ENCODE measurements at regions not wholly inside any gene's neighbourhood (a gene's known extent, or its start where the extent isn't known, plus 50 kb on each side); places are given as distances from the start of the nearest gene placed in this dataset.

DNA sequence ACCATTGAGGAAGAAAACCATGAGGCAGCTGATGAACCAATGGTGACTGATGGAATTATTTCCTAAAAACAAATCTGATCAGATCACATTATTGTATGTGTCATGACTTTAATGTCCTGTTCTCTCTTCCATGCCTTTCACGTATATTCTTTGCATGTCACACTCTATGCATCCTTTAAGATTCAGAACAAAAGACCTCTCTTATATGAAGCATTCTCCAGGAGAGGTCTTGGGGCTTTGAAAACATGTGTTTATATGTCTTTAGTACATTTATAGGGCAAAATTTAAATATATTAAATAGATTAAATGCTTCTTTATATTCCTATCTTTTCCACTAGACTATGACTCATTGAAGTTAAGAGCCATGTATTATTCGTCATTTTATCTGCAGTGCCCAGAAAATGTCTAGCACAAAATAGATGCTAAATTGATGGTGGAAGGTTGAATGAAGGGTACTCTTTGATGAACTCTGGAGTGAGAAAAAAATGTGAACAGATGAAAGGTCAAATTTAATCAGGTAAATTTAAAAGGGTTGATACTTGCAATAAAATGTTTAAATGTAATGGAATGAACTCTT lies 196.3 kb downstream of the PSAT1 start:
- DNase-seq, result no peak

DNA sequence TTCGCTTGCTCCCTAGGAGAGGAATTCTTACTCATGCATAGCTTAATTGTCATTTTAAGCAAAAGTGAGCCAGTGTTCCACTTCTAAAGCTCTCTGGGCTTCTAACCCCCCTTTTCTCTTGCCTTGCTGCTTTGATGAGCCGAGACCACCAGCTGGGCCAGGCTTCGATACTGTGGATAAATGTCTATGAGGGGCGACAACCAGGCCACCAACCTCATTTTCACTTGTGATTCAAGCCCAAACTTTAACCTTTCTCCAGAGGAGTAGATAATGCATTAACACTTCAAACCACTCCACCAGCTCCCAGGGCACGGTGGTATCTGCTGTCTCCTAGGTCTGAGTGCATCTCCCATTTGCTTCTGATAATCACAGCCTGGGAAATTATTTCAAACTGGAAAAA lies 205.6 kb downstream of the PSAT1 start:
- no peak for DNase-seq

- no peak for DNase-seq
These were observed 208.6 kb downstream of the PSAT1 start for GRCh38 chr9:78505546-78505945.

- no peak for DNase-seq
These were observed 210.1 kb downstream of the PSAT1 start for GRCh38 chr9:78507037-78507436.

DNA sequence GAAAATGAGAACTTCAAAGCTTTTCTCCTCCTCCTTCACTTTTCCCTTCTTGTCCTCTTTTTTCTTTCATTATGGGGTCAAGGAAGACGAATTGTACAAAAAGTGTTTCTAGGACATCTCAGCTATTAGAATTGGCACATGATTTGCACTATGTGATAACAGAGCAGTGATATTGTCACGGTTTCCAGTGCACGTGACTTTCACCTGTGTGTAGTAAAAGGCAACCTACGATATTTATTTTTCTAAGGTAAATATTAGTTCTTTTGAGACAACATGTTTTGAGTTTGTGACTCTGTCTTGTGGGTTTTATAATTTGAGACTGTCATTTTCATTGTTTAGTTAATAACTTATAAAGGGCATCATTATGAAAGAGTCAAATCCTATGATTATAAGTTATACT lies 213.1 kb downstream of the PSAT1 start:
- no peak for DNase-seq

GRCh38 chr9:78515108-78515507 lies 218.2 kb downstream of the PSAT1 start:
- DNase-seq, result no peak

- DNase-seq, result no peak
These were observed 222.9 kb downstream of the PSAT1 start for GRCh38 chr9:78519786-78520185.

GRCh38 chr9:78521680-78522079 lies 224.8 kb downstream of the PSAT1 start:
- DNase-seq, result no peak

- DNase-seq, result no peak
These were observed 229.1 kb downstream of the PSAT1 start for GRCh38 chr9:78525986-78526560.

DNA sequence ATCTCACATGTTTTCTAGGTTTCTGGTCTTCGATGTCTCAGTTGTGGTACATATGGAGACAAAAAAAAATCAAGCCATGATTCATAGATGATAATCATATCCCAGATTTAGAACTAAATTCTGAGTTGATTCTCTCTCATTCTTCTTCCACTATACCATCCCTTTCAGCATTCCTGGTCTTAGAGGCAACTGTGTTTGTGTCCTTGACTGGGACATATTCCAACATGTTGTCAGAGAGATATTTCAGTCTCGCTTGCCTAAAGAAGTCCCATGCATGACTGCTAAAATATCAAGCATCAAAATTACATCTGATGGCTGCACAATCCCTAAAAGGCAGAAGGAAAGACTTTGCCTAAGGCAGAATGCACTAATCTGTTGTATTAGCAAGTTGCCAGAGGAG lies 236.6 kb downstream of the PSAT1 start:
- no peak for DNase-seq

DNA sequence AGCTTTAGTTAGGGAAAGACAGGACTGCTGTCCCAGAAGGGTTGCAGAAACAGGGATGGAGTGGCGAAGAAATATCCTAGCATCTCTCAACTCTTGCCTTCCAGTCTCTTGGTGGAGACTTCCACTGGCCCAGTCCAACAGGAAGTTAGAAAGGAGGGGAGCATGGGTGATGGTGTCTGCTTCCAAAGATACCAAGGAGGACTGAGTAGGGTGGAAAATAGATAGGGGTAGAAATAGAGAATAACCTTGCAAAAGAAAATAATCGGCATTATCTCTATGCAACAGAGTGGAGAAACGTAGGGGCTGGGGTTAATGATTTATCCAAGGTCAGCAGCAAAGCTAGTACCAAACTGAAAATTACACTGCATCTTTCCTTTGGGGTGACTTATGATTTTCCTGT lies 242.3 kb downstream of the PSAT1 start:
- no peak for DNase-seq

DNA sequence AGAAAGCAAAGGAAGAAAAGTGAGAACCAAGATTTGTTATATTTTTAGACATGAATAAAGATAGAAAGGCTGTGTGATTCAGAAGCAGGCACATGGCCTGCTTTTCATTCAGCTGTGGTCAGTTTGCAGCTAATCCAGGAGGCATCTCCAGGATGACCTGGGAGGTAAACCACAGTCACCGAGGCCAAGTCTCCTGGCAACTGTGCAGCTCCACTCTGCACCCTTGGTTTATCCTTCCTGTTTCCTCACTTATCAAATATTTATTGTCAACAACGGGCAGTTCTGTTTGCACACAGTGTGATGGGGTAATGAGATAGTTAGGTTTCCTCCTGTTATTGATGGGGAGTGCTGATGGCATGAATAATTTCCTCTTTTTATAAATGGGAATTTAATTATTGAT lies 243.0 kb downstream of the PSAT1 start:
- DNase-seq, result peak in 1 of 51 donors; percentile 1

GRCh38 chr9:78541868-78542443 lies 245.0 kb downstream of the PSAT1 start:
- DNase-seq, result no peak

GRCh38 chr9:78542491-78543181 lies 245.7 kb downstream of the PSAT1 start:
- peak in 1 of 51 donors; percentile 11 for DNase-seq

GRCh38 chr9:78543353-78543752 lies 246.4 kb downstream of the PSAT1 start:
- no peak for DNase-seq

GRCh38 chr9:78544230-78544629 lies 247.3 kb downstream of the PSAT1 start:
- DNase-seq, result no peak

DNA sequence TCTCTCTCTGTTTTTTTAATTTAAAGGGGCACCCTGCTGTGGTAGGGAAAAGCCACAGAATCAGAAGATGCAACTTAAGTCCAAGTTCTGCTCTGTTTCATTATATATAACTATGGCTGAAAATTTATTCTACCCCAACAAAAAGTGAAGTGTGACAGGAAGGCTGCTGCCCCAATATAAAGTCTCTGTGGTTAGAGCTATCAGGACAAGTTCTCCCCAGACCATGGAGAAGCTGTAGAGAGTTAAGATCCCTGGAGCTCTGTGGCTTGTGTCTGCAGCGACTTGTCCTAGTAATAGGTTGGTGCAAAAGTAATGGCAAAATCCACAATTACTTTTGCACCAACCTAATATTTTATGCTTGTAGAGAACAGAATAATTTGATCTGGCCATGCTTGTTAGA lies 250.9 kb downstream of the PSAT1 start:
- no peak for DNase-seq

DNA sequence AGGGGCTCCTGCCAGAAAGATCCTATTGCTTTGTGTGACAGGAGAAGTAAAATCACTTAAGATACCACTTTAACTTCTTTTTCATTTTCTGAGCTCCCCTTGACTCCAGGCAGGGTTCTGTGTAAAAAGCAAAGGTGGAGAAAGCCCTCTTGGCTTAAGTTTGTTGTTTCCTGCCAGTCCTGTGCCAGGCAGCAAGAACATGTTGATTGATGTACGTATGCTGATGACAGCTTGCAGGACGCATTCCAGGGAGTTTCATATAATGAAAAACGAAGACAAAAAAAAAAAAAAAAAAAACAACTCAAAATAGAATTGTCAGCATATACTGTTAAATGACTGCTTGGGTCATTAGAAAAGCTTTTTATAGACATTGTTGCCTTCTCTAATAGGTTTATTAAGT lies 251.7 kb downstream of the PSAT1 start:
- no peak for DNase-seq

GRCh38 chr9:78549711-78550110 lies 252.8 kb downstream of the PSAT1 start:
- no peak for DNase-seq

- no peak for DNase-seq
These were observed 255.9 kb downstream of the PSAT1 start for GRCh38 chr9:78552802-78553201.

- DNase-seq, result no peak
These were observed 260.6 kb downstream of the PSAT1 start for GRCh38 chr9:78557540-78557939.

DNA sequence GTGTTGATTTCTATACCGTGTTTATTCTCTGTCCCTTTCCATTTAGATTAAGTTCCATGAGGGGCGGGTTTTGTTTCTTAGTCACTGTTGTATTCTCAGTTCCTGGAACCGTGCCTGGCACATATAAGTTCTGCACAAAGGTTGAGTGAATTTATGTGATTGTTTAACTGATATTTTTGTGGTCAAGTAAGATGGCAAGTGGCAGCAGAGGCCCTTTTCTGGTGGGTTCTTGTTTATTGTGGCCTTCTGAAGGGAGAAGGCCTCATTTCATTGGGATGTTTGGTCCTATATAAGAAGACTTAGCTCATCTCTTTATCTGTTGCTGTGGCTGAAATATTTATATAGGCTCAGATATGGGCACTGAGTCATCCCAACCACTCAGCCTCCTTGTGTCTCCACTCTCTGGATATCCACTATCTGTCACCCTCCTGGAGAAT lies 262.5 kb downstream of the PSAT1 start:
- DNase-seq, result no peak

DNA sequence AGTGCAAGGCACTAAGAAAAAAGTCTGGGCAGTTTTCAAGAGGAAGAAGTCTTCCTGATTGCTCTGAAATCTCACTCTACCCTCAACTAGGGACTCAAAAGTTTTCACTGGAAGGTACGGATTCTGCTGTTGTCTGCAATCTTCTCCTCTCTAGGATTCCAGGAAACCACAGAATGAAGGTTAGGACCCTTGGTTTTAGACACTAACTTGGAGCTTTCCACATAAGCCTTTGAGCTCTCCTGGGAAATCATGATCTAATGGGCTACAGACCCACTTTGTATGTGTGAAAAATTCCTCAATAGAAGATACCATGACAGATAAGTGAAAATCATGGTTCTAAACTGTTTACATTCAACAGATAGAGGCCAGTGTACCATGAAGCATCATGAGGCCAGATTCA lies 265.1 kb downstream of the PSAT1 start:
- no peak for DNase-seq
